HG03571 (cell line): ENCODE measurements at regions not wholly inside any gene's neighbourhood (a gene's known extent, or its start where the extent isn't known, plus 50 kb on each side); places are given as distances from the start of the nearest gene placed in this dataset.
"Not testable (repeated sequence)": the region's sequence is repeated elsewhere in the genome, so short reads cannot be mapped to it uniquely, and the experiment has no call there.

ENCODE experiments used
- ATAC-seq: cut with Tn5 transposase; IDR thresholded peaks from one replicate; pipeline ENCODE4 v1.9.1; 2021; ENCODE audit not compliant: unreplicated experiment

- ATAC-seq = not testable (repeated sequence)
These were observed 1585.9 kb upstream of the PRMT6 start for GRCh38 chr1:105470541-105470940.

GRCh38 chr1:105483436-105483835 lies 1573.0 kb upstream of the PRMT6 start:
- no peak for ATAC-seq

DNA sequence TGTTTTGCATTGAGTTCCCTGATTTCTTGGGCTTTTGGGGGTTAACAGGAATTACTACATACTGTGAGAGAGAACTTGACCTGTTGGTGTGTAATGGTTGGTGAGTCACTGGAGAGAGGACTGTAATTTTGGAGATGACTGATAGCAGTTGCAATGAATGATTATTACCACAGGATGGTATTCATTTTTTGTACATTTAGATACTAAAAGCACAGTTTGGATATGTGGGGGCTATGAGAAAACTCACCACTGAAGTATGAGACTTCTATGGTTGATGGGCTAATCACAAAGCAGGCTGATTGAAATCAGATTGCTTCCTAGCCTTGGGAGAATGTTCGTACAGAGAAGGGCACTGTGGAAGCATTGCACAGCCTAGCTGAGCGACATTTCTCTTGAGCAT lies 1571.3 kb upstream of the PRMT6 start:
- ATAC-seq = no peak

DNA sequence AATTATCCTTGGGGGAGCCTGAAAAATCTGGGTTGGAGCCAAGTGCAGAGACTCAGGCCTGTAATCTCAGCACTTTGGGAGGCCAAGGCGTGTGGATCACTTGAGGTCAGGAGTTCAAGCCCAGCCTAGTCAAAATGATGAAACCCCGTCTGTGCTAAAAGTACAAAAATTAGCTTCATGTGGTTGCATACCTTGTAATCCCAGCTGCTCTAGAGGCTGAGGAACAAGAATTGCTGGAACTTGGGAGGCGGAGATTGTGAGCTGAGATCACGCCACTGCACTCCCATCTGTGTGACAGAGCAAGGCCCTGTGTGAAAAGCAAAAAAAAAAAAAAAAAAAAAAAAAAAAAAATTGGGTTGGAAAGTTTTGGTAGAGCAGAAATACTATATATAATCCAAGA lies 1563.6 kb upstream of the PRMT6 start:
- no peak for ATAC-seq

GRCh38 chr1:105516068-105516467 lies 1540.4 kb upstream of the PRMT6 start:
- no peak for ATAC-seq

- no peak for ATAC-seq
These were observed 1522.5 kb upstream of the PRMT6 start for GRCh38 chr1:105533996-105534395.

- no peak for ATAC-seq
These were observed 1512.0 kb upstream of the PRMT6 start for GRCh38 chr1:105544475-105544874.

DNA sequence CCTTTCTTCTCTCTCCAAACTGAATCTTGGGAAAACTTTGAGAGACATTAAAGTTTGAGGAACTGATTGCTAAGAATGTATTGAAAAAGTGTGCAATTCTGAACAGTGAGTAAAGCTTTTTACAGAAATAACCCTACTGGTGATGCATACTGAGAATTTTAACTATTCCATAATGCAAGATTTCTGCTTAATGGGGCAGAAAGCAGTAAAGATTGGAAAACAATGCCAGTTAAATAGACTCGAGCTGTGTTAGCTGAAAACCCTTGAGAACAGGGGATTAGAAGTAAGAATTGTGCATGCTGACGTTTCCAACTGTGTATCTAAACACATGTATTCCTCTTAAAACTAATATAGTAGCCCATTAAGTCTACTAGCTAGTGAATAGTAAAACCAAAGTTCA lies 1500.2 kb upstream of the PRMT6 start:
- no peak for ATAC-seq

- ATAC-seq = no peak
These were observed 1498.5 kb upstream of the PRMT6 start for GRCh38 chr1:105558023-105558422.

GRCh38 chr1:105565006-105565405 lies 1491.5 kb upstream of the PRMT6 start:
- no peak for ATAC-seq

DNA sequence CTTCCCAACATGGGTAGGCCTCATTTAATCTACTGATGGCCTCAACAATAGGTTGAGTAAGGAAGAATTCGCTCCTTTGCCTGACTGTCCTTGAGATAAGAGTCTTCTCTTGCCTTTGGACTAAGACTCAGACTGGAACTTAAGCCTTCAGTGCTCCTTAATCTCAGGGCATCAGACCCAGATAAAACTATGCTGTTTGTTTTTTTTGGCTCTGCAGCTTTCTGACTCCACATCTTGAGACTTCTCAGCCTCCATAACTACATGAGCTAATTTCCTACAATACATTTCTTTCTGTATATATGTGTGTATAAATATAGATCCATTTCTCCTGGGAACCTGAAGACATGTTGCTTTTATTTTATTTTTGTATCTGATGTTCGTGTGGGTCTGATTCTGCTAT lies 1470.7 kb upstream of the PRMT6 start:
- ATAC-seq = no peak

- ATAC-seq = no peak
These were observed 1464.8 kb upstream of the PRMT6 start for GRCh38 chr1:105591681-105592080.

GRCh38 chr1:105608713-105609112 lies 1447.8 kb upstream of the PRMT6 start:
- no peak for ATAC-seq

DNA sequence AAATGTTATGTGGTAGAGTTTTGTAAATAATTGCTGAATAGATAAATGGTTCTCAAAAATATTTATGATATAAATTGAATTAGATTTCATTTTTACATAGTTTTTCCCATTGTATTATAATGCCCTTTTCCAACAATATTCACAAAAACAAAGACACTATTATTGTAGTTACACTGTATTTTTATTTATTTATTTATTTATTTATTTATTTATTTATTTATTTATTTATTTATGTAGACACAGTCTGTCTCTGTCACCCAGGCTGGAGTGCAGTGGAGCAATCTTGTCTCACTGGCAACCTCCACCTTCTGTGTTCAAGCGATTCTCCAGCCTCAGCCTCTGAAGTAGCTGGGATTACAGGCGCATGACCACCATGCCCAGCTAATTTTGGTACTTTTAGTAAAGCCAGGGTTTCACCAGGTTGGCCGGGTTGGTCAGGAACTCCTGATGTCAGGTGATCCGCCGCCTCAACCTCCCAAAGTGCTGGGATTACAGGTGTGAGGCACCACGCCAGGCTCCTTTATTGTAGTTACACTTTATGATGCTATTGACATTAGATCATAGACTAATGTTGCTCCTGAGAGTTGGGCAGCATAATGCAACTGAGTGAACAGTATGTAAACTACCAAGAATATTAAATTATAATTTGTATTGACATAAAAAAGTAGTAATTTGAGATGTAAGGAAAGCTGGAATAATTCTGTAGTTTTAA lies 1430.0 kb upstream of the PRMT6 start:
- ATAC-seq = no peak

- ATAC-seq = not testable (repeated sequence)
These were observed 1425.2 kb upstream of the PRMT6 start for GRCh38 chr1:105631153-105631744.

DNA sequence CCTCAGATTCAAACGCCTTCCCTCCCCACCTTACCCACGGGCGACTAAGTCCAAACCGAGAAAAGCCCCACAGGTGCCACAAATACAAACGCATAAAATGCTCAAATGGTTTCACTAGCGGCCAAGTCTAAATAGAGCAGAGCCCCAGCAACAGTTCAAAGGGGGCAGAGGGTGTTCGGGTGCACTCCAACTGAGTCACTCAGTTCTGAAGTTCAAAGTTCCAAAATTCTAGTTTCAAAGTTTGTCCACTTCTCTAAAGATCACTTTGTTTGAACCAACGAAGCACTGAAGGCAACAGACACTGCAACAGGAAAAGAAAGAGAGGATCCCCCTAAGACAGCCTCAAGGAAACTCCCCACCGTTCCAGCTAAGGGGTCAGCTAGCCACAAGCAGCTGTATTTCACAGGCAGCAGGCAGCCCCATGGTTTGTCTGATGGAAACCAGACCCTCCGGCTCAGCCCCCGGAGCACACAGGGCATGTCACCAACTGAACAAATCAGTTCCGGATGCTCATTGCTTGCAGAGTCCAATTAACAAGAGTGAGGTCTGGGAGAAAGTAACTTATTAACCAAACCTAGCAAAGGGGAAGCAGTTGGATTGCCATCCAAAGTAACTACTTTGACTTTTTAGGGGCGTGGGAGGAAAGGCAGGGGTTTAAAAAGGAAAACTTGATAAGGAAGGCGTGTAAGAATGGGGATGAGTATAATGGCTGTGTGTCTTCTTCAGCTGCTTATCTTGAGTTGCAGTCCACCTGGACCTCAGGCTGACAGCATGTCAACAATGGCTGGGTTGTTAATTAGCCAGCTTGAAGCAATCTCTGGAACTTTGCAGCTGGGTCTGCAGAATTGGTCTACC lies 1423.9 kb upstream of the PRMT6 start:
- no peak for ATAC-seq

GRCh38 chr1:105636052-105636451 lies 1420.4 kb upstream of the PRMT6 start:
- no peak for ATAC-seq

DNA sequence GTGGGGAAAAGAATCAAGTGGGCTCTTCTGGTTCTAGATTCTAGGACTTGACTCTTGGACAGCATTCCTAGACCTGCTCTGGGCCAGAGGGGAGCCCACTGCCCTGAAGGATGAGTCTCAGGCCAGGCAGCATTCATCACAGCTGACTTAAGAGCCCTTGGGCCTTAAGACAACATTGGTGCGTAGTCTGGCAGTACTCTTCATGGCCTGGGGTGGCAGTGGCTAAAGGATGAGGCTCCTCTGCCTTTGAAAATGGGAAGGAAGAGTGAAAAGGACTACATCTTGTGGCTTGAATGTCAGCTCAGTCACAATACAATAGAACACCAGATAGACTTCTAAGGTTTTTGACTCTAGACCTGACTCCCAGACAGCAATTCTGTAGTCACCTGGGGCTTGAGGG lies 1415.1 kb upstream of the PRMT6 start:
- ATAC-seq = no peak

DNA sequence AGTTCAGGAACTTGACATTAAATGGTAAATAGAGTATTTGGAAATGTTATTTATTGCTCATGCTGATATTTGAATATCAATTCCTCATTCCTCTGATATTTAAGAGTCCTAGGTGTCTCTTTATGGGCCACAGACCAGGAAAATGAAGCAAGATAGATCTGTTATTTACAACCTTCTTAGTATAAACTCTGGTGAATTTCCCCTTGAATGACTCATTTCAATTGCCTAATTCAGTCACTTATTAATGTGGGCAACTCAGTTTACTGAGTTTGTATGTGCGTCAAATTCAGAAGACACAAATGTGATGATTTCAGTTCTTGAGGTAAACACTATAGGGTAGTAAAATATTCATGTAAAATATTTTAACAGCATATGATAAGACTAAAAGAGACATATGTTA lies 1404.4 kb upstream of the PRMT6 start:
- ATAC-seq = no peak

DNA sequence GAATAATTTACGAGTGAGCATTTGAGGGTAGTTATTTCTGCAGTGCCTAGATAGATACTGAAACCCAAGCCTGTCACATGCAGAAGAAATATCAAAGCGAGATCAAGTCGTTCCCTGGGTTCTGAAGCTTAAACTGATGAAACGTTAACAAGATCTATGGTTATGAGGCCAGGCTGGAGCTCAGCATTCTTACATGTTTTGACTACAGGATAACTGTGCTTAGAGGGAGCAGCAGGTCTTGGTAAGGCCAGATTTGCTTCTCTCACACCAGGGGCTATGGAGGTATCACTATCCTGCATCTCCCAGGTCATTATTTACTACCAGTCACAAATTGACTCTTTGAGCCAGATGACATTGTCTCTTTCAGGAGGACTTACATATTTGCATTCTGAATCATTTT lies 1401.4 kb upstream of the PRMT6 start:
- no peak for ATAC-seq

GRCh38 chr1:105664495-105664894 lies 1392.0 kb upstream of the PRMT6 start:
- no peak for ATAC-seq

DNA sequence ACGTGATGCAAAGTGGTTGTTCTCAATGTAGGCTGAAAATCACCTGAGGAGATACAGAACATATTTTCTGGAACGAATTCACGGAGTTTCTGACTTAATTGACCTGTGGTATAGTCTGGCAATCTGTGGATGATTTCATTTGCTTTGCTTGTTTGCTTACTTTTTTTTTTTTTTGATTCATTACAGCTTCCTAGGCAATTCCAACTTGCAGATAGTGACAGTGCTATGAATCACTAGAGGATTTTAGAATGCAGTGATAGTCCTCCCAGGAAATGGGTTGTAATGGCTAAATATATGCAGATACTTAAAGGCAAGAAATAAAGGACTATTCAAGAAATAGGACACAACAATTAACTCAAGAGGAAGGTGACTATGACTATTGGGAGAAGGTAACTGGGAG lies 1378.1 kb upstream of the PRMT6 start:
- no peak for ATAC-seq
